ENCODE measurements at regions not wholly inside any gene's neighbourhood (a gene's known extent, or its start where the extent isn't known, plus 50 kb on each side); places are given as distances from the start of the nearest gene placed in this dataset.
"Not testable (repeated sequence)": the region's sequence is repeated elsewhere in the genome, so short reads cannot be mapped to it uniquely, and the experiment has no call there.

GRCh38 chr17:63075969-63076368 lies 109.9 kb downstream of the TANC2 start:
- DNase-seq (ENCODE audit: low spot score) (no peak), ATAC-seq (no peak)

GRCh38 chr17:63078707-63079106 lies 112.7 kb downstream of the TANC2 start:
- DNase-seq (ENCODE audit: low spot score), result no peak
- no peak for ATAC-seq

GRCh38 chr17:63082273-63082861 lies 116.3 kb downstream of the TANC2 start:
- no peak for ATAC-seq
- DNase-seq (ENCODE audit: low spot score), result no peak

GRCh38 chr17:63082952-63083351 lies 116.9 kb downstream of the TANC2 start:
- no peak for ATAC-seq

GRCh38 chr17:63086483-63087185 lies 120.6 kb downstream of the TANC2 start:
- ATAC-seq (no peak), DNase-seq (ENCODE audit: low spot score) (no peak)

More at GRCh38 chr17:63082952-63083351, 116.9 kb downstream of the TANC2 start:
- no peak for DNase-seq (ENCODE audit: low spot score)

GRCh38 chr17:63090358-63091114 lies 124.5 kb downstream of the TANC2 start:
- ATAC-seq; DNase-seq (ENCODE audit: low spot score): not testable (repeated sequence)

GRCh38 chr17:63091909-63092308 lies 125.9 kb downstream of the TANC2 start:
- not testable (repeated sequence) for ATAC-seq; DNase-seq (ENCODE audit: low spot score)

GRCh38 chr17:63094631-63095030 lies 128.6 kb downstream of the TANC2 start:
- DNase-seq (ENCODE audit: low spot score) (no peak), ATAC-seq (no peak)

GRCh38 chr17:63095459-63095858 lies 129.4 kb downstream of the TANC2 start:
- ATAC-seq, result no peak
- no peak for DNase-seq (ENCODE audit: low spot score)

GRCh38 chr17:63095879-63096278 lies 129.8 kb downstream of the TANC2 start:
- ATAC-seq, result no peak
- DNase-seq (ENCODE audit: low spot score), result no peak

- ATAC-seq (no peak), DNase-seq (ENCODE audit: low spot score) (no peak)
Observed at GRCh38 chr17:63096426-63096825, 130.4 kb downstream of the TANC2 start.

- ATAC-seq (no peak), DNase-seq (ENCODE audit: low spot score) (no peak)
Observed at GRCh38 chr17:63099425-63099824, 133.4 kb downstream of the TANC2 start.

GRCh38 chr17:63102034-63102433 lies 136.0 kb downstream of the TANC2 start:
- DNase-seq (ENCODE audit: low spot score) (no peak), ATAC-seq (no peak)

- no peak for DNase-seq (ENCODE audit: low spot score)
- no peak for ATAC-seq
Observed at GRCh38 chr17:63106050-63106449, 140.0 kb downstream of the TANC2 start.

- no peak for ATAC-seq
- DNase-seq (ENCODE audit: low spot score), result no peak
Observed at GRCh38 chr17:63109661-63110060, 143.6 kb downstream of the TANC2 start.

GRCh38 chr17:63113167-63113566 lies 147.1 kb downstream of the TANC2 start:
- no peak for DNase-seq (ENCODE audit: low spot score)

GRCh38 chr17:63116228-63116627 lies 150.2 kb downstream of the TANC2 start:
- ATAC-seq, result no peak
- DNase-seq (ENCODE audit: low spot score), result no peak

More at GRCh38 chr17:63113167-63113566, 147.1 kb downstream of the TANC2 start:
- ATAC-seq, result no peak

GRCh38 chr17:63116967-63117830 lies 151.2 kb downstream of the TANC2 start:
- no peak for ATAC-seq
- DNase-seq (ENCODE audit: low spot score), result no peak

- DNase-seq (ENCODE audit: low spot score), result no peak
- ATAC-seq, result no peak
Observed at GRCh38 chr17:63120406-63120805, 154.4 kb downstream of the TANC2 start.

GRCh38 chr17:63124536-63124935 lies 158.5 kb downstream of the TANC2 start:
- no peak for ATAC-seq
- DNase-seq (ENCODE audit: low spot score), result no peak

GRCh38 chr17:63124958-63125357 lies 158.9 kb downstream of the TANC2 start:
- no peak for ATAC-seq
- no peak for DNase-seq (ENCODE audit: low spot score)
